GM20000 (cell line): ENCODE measurements at regions not wholly inside any gene's neighbourhood (a gene's known extent, or its start where the extent isn't known, plus 50 kb on each side); places are given as distances from the start of the nearest gene placed in this dataset.
A peak's percentile ranks its signal among the peaks of the same experiment; 100 is the strongest.

Experiments used
- DNase-seq: peaks from one replicate; pipeline ENCODE4 v3.0.0; 2012; ENCODE audit warnings: low spot score
- CTCF ChIP-seq: IDR thresholded peaks from 2 replicates; pipeline ENCODE4 v1.5.1; 2012; ENCODE audit warnings: mild to moderate bottlenecking, control low read depth; ENCODE audit errors: extremely low read depth, missing control alignments

DNA sequence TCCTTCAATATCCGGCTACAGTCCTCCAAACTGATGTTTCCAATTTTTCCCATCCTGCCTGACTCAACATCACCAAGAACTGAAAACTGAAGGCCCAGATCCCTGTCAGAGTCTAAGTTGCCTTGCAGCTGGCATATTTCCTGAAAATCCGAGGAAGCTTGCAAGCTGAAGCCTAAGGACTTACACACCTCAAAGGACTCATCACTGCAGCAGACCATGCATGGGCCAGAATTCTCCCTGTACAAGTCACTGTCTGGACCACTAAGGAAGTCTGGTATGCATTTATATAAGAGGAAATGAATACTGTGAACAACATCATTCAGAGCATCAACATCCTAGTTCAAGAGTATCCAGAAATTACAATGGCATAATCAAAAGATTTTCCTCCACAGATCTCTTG, 548.8 kb upstream of the MDFIC2 start:
- no peak for DNase-seq
- no peak for TF ChIP-seq CTCF

GRCh38 chr3:70857916-70858315, 545.5 kb upstream of the MDFIC2 start:
- no peak for DNase-seq
- no peak for TF ChIP-seq CTCF

DNA sequence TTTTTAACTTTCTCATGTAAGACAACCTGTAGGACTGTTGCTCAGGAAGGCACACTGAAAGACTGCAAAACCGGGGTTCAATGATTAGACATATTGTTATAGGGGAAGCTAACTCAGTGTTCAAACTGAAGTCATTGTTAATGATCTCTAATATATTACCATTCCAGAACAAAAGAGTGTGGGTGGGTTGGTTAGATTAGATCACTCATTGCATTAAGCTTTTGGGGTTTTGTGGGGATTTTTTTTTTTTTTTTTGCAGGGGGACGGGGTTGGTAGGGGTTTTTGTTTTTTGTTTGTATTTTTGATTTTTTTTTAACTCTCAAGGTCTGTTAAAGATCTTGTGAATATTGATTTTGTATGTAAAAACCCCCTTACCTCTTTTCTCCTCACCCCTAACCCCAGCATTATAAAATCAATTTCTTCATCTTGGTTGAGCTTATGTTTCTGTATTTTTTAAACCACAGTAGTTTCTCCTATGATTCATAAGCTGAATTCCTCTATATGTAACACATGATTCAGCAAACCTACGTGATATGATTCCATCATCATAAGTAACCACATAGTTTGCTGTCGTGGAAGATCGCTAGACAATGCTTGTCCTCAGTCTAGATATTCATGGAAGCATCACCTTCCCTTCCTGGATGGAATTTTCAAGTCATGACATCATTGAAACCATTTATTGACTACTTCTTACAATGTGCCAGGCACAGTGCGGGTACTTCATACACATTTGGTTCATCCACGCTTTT, 544.1 kb upstream of the MDFIC2 start:
- no peak for TF ChIP-seq CTCF
- no peak for DNase-seq

GRCh38 chr3:70855149-70855548, 542.7 kb upstream of the MDFIC2 start:
- no peak for DNase-seq
- TF ChIP-seq CTCF, result no peak

DNA sequence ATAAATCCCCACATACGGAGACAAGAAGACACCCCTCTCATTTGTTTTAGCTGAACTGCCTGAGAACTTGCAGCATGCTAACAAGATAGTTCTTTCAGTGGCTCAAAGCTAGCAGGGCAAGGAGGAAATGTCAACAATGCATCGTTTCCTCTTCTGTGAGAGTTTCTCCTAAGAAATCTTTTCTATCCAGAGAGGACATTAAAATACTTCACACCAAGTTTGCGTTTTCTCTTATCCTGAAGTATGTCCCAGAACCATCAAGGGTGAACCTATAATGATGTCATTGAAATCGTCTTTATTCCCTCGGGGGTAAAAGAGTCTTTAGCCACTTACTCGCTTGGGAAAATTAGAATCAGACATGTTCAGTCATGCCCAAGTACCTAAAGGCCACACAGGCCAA, 541.7 kb upstream of the MDFIC2 start:
- TF ChIP-seq CTCF, result no peak
- DNase-seq, result no peak

DNA sequence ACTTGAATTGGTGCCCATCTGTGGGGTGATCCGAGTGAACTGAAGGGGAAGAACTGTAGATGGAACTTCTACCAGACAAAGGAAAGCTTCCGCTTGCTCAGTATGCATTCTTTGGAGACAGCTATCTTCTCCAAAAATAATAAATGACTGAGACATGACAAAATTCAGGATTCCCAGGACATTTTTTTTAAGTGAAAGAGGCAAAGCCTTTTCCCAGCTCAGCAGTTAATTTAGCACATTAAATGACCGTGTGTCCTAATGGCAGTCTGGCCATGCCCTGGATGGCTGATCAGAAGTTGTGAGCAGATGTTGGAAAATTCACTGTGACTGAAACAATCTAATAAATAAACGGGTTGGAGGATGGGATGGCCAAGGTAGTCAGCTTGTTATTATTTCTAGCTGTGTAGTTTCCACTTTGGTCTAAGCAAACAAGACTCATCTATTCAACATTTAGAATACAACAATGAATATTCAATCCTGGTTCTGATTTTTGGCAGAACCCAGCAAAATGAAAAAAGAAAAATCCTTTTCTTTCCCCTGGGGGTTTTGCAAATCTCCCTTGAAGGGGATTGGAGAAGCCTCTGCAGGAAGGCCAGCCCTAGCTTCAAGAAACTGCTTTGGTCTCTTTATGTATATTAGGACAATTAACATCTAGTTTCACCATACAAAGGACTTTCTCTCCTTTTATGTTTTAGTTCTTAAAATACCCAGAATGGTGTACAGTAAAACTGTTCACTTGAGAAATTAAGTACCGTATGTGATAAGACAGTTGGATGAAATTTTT, 540.9 kb upstream of the MDFIC2 start:
- DNase-seq, result no peak
- TF ChIP-seq CTCF, result no peak

DNA sequence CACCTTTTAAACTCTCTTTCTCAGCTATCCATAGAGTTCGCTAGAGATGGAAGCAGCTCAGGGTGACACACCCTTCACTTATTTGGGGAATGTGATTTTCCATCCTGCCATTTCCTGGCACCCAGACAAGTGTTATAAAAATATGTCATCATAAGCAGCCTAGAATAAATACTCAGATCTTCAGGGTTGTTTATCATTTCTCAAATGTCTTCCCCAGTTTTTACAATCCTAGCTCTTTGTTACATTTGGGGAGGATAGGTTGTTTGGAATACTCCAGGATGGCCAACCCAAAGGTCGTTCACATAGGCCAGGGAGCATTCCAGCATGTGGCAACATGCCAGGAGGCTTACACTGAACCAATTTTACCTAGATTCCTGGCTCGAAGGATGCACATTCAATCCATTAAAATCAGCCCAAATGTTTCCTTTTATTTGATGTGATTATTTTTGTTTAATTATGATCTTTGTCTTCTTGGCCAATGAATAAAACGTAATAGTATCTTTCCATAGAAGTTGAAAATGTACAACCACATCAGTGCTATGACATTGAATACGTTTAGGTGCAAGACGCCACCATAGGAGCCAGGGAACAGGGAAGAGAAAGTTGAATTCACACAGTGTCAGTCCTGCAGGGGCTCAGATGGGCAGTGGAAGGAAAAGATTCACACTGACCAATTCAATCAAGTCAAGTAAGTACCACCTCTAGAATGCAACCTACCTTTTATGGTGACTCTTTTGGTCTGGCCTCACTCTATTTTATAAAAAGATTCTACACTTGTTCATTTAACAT, 537.7 kb upstream of the MDFIC2 start:
- no peak for DNase-seq
- peak; percentile 1 for TF ChIP-seq CTCF
